ENCODE measurements at regions not wholly inside any gene's neighbourhood (a gene's known extent, or its start where the extent isn't known, plus 50 kb on each side); places are given as distances from the start of the nearest gene placed in this dataset.

- no peak for TF ChIP-seq BHLHE40 (IDR thresholded peaks at IDR 0.05; ENCODE audit: low read depth, low read length)
- no peak for TF ChIP-seq NR3C1 (IDR thresholded peaks at IDR 0.05)
- TF ChIP-seq CHD4 (IDR thresholded peaks at IDR 0.05; ENCODE audit: borderline replicate concordance): no peak
- TF ChIP-seq RAD21 (conservative IDR thresholded peaks at IDR 0.05 in 1 of 2, IDR thresholded peaks at IDR 0.05 in 1 of 2): no peak
- no peak for TF ChIP-seq CTCF (IDR thresholded peaks at IDR 0.05)
- no peak for TF ChIP-seq REST (IDR thresholded peaks at IDR 0.05)
- no peak for TF ChIP-seq JUN (IDR thresholded peaks at IDR 0.05)
- no peak for TF ChIP-seq JUNB (IDR thresholded peaks at IDR 0.05)
- no peak for TF ChIP-seq CBX8 (IDR thresholded peaks at IDR 0.05)
- TF ChIP-seq PBX3 (IDR thresholded peaks at IDR 0.05): no peak
Observed at GRCh38 chr18:55907453-55908175, 319.6 kb upstream of the TCF4 start.
